Myocyte (in vitro differentiated cells): ENCODE measurements at regions not wholly inside any gene's neighbourhood (a gene's known extent, or its start where the extent isn't known, plus 50 kb on each side); places are given as distances from the start of the nearest gene placed in this dataset.
A peak's percentile ranks its signal among the peaks of the same experiment; 100 is the strongest.

ENCODE experiments used
- DNase-seq: peaks from one replicate; pipeline ENCODE4 v3.0.0-alpha.2; 2012; ENCODE audit warnings: low read depth

DNA sequence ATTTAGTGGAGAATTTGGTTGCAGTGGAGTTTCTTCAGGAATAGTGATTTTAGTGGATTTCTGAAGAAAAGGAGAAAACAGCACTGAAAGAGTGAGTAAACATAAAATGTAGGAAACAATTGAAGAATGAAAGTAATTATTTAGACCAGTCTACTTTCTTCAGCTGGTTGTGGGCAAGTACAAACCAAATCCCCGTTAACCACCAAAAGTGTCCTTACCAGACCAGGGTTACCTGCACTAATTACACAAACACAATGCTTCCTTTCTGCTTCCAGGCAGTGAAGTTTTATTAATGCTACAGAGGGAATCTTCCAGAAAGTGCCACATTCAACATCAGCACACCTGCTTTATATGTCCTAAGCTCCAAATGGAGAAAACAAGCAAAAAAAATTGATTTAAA lies 248.0 kb upstream of the TBC1D5 start:
- no peak for DNase-seq

DNA sequence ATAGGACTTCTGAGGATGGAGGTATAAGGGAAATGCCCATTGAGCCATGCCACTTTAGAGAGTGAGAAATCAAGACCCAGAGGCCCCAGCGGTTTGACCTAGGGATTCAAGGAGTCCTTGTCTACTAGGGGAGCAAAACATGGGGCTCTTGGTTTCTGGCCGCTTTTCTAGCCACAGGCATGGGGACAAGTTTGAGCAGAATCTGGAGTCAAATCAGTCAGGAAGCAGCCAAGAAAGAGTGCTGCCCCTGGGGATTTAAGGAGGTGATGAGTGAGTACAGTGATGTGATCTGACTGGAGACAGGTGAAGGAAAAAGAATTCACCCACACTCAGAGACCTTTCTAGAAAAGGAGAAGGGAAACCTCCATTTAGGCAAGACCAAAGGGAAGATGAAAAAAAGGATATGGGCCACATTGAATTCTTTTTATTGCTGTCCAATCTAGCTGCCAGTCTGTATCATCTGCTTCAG lies 244.0 kb upstream of the TBC1D5 start:
- DNase-seq = no peak

DNA sequence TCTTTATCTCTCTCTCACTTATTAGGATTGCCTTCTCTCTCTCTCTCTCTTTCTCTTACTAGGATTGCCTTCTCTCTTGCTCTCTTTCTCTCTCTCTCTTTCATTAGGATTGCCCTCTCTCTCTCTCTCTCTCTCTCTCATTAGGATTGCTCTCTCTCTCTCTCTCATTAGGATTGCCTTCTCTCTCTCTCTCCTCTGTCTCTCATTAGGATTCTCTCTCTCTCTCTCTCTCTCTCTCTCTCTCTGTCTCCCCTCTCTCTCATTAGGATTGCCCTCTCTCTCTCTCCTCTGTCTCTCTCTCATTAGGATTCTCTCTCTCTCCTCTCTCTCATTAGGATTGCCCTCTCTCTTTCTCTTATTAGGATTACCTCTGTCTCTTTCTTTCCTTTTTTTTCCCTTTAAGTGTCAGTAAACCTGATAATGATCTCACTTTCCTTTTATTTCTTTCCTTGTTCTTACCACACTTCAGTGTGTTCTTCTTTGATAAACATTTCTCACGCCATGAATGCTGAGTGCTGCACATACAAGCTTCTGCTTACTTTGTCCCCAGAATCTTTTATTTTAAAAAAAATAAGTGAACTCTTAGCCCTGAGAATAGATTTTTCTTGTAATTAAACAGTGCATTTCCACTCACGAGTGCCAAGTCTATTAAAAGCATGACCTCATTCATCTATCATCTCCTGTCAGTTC lies 243.4 kb upstream of the TBC1D5 start:
- DNase-seq = no peak

DNA sequence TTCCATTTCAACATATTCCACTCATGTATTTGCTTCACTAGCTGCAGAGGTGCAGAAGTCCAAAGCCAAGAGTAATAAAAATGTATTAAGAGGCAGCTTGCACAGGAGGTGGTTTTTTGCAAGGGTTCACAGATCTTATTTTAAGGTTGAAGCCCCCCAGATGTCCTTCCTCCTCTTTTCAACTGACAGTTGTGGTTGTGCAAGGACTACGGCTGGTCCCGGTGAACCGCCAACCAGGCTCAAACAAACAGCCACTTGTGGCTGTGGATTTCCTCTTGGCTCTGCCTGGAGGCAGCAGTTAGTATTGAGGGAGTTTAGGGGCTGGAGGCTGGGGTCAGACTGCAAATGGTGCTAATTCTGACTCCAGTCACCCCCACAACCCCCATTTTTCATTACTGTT lies 240.7 kb upstream of the TBC1D5 start:
- DNase-seq = no peak

DNA sequence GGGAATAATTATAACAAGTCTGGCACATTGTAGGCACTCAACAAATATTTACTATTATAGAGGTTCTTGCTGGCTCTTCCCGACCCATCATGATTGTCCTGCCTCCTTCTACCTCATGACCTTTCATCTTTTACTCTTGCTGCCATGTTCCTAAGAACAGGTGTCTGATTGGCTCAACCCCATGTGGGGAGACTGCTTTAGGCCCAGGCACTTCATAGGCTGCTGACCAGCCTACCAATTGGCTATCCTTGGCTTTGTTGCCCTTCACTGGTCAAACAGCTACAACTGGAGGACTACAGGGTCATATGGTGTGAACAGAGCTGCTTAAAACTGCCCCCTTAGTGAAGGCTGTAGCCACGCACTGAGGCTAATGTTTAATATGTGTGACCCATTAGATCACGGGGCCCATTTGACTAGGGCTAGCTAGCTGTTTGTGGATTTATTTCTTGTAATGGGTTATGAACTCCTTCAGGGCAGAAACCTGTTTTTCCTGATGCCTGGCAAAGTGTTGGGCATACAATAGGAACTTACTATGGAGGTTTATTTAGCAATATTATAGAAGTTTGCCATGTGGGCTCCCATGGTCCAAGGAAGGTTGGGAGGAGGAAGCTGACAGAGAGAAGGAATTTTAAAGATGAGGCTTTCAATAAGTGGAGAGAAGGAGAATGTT lies 239.9 kb upstream of the TBC1D5 start:
- DNase-seq = no peak

DNA sequence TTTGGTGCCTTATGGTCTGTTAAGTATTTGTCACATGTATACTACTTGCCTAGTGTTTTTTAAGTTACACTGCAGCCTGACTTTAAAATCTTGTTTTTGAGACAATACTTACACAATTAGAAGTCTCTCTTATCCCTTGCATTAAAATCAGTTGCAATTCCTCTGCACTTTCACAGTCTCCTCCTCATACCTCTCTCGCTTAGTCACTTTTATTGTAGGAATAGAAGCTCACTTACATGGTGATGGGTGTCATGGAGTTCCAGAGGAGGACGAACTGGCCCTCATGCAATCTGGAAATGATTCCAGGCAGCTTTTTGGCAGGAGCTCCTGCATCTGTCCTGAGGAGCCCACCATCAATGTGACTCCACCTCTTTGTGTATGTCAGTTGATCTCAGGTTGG lies 238.4 kb upstream of the TBC1D5 start:
- no peak for DNase-seq

DNA sequence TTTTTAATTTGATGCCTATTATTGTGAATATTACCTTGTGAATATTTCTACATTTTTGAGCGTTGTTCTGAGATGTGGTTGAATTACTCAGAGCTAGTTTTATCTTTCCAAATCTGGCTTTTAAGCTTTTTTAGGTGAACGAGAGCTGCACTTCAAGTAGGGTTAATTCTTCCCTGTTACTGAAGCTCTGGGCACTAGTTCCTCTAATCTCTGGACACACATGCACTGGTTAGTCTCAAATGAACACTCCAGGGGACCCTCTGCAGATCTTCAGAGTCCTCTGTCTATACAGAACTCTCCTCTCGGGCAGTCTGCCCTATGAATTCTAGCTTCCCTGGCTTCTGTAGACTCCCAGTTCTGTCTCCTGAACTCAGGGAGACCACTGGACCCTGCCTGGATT lies 237.5 kb upstream of the TBC1D5 start:
- no peak for DNase-seq

DNA sequence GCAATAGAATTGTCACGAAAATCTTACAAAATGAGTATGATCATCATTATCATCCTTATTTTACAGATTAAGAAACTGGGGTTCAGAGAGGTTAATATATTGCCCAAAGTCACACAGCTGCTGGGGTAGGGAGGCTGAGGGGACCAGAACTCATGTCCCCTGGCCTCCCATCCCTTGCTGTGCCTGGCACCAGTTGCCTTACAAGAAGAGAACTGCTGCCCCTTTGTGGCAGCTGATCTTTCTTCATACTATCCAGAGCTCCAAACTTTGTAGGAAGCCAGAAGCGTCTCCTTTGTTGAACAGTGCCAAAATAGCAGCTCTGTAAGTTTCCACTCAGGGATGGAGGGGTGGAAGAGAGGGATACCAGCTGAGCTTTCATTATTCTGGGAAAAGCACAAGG lies 236.8 kb upstream of the TBC1D5 start:
- peak; percentile 21 for DNase-seq

DNA sequence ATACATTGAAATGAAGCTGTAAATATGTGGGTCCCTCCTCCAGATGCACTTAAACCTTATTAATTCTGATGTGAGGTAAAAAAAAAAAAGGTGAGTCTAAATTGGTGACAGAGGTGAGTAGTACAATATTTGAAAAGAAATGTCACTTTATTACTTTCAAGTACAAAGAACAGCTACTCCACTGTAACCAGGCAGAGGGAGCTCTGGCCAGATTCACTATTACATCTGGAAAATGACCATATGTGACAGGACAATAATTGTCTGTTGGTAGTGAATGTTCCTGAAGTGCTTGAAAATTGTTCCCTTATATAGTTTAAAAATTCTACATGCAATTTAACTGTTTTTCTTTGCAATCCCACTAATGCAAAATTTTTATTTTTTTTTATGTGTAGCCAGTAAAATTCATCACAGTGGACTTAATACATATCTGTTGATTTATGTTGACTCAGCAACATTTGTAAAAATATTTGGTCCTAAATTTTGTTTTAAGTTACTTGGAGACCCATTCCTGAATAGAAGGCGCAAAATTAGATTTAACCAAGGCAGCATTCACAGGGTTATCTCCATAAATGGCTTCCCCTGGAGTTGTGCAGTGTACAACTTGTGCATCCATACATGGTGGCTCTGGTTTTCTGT lies 231.9 kb upstream of the TBC1D5 start:
- no peak for DNase-seq

DNA sequence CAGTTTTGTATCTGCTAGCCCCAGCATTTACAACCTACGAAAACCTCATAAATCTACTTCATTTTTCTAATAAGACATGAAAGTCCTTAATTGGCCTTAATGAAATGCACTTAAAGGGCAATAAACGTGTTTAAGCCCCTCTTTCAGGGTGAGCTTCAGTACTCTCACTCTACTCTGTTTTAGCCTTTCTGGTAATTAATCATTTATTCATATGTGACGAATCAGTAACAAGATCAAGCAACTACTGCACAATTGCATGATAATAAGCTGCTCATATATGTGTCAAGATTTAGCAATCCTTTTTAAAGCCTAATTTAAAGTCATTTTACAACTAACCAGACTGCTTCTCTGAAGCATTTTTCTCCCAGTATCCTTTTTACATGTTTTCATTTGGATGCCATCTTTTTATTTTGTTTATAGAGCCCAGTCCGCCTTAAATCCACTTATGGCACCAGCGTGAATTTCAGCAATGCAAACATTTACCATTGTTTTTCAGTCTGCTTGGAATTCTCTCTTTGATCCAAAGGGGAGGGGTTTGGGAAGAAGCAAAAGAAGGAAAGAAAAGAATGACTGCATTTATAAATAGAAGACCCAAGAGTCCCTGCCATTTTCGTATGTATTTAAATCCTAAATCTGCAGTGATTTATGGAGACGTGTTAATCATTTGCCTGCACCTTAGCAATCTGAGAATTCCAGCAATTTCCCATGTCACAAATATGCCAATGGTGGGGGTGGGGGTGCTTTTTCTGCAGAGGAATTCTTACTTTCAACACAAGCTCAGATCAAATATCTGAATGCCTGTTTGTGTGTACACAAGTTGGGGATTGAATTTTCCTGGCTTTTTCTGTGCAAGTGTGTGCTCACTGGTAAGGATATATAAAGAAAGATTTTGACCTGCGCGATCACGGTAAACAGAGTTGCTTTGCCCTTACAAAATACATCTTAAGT lies 230.8 kb upstream of the TBC1D5 start:
- DNase-seq = no peak

DNA sequence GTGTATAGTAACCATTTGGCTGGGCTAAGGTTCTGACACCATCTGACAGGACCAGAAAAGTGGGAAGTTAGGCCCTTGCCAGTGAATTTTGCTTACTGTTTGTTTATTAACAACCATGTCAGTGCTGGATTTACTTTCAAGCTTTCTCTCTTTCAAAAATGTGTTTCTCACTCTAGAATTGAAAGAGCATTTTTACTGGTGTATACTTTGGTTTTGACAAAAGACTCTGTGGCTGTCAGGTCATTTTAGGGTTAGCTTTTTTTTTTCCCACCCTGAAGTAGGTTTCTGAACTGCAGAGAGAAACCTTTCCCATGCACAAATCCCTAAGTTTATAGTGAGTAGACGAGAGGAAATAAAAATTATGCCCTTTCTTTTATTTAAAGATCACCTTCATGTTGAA lies 230.0 kb upstream of the TBC1D5 start:
- DNase-seq = no peak

DNA sequence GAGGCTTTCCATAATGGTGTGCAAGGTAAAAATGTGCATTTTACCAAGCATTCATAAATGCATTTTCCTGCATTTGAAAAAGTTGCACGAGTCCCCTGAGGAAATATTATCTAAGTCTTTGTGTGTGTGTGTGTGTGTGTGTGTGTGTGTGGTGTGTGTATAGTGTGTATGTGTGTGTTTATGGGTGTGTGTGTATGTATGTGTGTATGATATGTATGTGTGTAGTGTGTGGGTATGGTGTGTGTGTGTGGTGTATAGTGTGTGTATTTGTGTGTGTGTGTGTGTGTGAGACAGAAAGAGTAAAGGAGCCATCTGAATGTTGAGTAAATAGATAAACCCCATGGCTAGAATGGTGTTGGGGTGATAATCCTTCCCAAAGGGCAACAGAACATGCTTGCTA lies 229.6 kb upstream of the TBC1D5 start:
- no peak for DNase-seq

DNA sequence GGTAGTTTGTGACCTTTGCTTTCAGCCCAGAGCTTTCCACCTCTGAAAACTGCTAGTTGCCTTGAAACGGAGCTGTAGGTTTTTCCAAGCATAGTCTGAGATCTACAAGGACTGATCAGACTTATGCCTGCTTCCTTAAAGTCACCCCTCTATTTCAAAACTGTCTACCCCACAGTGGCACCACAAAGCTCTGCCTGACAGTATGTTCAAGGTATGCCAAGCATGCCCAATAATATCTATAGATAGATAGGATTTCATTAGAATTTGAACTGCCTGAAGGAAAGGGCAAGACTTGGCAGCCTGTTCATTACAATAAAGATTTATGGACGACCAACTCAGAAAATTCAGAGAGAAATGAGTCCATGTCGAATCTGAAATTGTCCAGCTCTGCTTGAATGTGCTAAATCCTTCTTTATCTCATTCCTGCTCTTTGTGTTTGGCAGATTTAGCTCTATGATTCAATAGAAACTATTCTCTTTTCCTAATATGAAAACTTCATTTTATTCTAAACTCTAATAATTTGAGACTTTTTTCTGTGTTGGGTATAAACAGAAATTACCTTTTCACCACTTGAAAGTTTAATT lies 227.6 kb upstream of the TBC1D5 start:
- no peak for DNase-seq

DNA sequence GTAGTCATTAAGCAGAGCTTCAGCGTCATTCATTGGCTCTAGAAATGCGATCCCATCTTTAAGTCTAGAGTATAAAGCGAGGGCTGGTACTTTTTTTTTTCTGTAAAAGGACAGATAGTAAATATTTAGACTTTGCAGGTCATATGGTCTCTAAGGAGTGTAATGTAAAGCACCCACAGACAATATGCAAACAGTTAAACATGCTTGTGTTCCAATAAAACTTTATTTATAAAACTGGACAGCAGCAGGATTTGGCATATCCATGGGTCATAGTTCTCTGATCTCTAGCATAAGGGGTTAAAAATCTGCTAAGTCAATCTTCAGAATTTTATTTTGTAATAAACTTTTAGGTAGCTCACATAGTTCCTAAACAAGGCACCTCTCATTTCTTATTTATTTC lies 226.8 kb upstream of the TBC1D5 start:
- DNase-seq = no peak

DNA sequence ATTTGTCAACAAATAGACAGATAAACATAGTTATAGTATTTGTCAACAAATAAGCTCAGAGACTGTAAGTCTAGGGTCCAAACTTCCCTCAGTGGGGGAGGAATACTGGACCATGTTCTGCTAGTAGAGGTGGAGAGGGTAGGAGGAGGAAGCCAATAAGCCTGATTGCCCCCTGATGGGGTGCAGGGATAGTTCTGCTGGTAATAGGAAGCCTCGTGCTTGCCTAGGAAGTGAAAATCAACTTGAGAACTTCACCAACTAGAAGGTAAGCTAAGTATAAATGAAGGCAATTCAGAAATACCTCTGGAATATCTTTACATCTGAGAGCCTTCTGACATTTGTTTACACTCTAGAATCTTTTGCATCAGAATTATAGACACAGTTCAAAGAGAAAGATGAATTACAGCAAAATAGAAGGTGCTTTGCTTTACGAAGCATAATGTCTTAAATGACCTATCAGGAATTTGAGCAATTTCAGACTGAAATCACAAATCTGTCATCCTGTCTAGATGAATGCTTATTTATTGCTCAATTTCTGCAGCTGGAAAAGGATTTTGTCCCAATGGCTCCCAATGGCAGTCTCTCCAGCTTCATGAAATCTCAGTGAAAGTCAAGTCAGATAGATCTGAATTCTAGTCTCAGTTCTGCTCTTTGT lies 225.6 kb upstream of the TBC1D5 start:
- DNase-seq = no peak

DNA sequence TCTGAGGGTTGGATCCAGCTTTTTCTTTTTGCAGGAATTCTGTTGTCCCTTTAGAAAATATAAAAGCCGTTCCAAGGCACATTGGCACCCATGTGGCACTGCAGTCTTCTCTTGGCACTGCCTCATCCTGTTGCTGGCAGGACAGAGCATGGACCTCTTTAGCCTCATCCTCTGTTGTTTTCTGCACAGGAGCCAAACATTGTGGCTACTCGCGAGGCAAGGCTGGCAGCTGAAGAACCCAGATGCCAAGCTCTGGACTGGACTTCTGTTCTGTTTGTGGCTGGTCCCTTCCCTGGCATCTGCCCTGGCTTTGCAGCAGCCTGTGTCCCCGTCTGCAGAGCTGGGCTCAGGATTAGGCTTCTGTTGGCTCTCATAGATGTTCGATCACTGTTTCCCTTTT lies 224.7 kb upstream of the TBC1D5 start:
- DNase-seq = peak; percentile 54

DNA sequence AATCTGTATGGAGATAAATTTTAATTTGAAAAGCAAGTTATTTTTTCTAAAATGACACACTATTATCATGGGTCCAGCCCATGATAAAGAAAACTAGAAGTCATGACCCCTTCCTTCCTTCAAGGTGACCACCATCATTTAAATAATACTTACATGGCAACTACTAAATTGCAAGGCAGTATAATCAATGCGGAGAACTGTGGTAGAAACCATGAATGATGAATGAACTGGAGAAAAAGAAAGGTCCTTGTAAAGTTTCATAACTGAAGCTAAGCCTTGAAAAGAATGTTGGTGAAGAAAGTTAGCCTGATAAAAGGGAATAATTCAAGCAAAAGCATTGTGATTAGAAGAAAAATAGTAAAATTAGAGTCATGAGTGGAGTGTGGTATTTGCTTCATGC lies 222.9 kb upstream of the TBC1D5 start:
- no peak for DNase-seq

DNA sequence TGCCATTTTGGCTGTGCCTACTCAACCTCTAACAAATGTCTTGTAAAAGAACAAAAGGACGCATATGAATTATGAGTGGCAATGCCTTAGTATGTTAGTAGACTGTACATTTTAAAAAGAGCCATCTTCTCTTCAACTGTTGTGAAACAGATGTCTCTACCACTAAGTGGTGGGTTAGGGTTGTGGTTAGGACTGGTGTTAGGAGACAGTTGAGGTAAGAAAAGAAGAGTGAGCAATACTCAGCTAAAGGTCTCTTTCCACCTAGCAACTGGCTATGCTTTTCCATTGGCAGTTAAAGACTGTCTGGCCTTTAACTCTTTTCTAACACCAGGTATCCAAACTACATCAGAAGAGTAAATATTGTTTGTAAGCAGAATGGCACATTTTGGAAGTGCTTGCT lies 221.7 kb upstream of the TBC1D5 start:
- peak; percentile 67 for DNase-seq

DNA sequence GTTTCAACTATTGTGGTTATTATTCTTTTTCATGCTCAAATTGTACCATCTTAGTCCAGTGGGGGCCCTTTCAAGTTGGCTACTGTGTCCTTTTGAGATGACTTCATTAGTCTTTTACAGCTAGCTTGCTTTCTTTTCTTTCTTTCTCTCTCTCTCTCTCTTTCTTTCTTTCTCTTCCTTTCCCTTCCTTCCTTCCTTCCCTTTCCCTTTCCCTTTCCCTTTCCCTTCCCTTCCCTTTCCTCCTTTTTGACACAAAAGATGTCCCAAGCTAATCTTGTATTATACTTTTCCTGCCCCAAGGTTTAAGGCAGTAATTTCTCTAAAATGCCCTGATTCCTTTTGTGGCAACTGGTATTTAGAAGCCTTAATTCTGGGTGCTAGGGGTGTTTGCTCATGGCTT lies 213.0 kb upstream of the TBC1D5 start:
- DNase-seq = no peak

DNA sequence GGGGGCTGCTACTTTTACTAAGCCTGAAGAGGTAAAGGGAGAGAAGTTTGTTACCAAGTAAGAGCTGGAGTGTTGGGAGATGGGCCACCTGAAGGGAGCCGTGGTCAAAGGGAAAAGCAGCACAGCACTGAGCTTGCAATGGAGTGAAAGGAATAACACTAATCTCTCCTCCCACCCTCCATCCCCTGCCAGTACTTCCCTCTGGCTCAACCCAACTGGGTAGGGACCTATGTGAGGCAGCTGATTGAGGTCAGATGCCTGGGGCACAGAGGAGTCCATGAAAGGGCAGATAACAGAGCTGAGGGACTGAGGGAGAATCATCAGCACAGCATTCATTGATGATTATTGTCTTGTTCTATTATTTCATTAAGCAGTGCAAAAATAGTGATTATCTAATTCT lies 212.4 kb upstream of the TBC1D5 start:
- DNase-seq = no peak

DNA sequence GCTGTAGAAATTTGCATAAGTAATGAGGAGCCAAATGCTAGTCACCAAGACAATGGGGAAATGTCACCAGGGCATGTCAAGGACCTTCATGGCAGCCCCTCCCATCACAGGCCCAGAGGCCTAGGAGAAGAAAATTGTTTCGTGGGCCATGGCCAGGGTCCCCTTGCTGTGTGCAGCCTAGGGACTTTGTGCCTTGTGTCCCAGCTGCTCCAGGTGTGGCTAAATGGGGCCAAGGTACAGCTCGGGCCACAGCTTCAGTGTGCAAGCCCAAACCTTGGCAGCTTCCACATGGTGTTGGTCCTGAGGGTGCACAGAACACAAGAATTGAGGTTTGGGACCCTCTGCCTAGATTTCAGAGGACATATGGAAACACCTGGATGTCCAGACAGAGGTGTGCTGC lies 208.8 kb upstream of the TBC1D5 start:
- DNase-seq = no peak
